A204.1 (cell line): ENCODE measurements at regions not wholly inside any gene's neighbourhood (a gene's known extent, or its start where the extent isn't known, plus 50 kb on each side); places are given as distances from the start of the nearest gene placed in this dataset.
"Not testable (repeated sequence)": the region's sequence is repeated elsewhere in the genome, so short reads cannot be mapped to it uniquely, and the experiment has no call there.

Experiments used
- FAIRE-seq: peaks from 2 replicates; lab custom pipeline; 2012; peaks lifted over from hg19 to GRCh38; lab: Jason Lieb, UNC

- FAIRE-seq: peak; percentile 98
These were observed 66.4 kb upstream of the BTG3 start for GRCh38 chr21:17679002-17679600.

- FAIRE-seq: not testable (repeated sequence)
These were observed 64.2 kb upstream of the BTG3 start for GRCh38 chr21:17676930-17677329.

GRCh38 chr21:17674106-17674505, 61.4 kb upstream of the BTG3 start:
- FAIRE-seq: no peak

- no peak for FAIRE-seq
These were observed 60.7 kb upstream of the BTG3 start for GRCh38 chr21:17673261-17674020.

- FAIRE-seq: no peak
These were observed 59.0 kb upstream of the BTG3 start for GRCh38 chr21:17671733-17672132.

DNA sequence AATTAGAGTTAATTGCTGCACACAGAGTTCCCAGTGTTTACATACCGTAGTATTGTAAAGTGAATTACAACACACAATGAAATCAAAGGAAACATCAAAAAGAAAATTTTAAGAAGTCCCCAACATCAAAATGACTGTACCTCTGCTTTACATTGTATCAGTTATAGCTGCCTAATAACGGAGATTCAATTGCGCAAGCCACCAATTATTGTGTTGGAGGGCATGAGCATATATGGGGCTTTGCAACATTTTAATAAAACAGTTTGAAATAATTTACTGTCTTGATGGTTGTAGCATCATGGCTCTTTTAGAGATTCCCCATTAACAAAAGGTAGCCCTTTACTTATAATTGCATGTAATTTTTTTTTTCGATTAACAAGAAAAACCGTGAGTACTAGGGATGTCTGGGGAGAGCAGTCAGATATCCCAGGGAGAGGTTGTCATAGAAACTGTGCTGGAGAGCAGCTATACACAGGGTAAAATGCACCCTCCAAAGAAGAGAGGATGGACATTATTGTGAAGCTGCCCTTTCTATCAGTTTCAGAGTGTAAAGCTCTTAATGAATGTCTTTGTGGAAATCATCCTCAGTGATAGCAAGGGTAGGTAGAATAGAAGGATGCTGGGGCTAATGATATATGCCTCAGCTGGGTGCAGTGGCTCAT, 55.9 kb upstream of the BTG3 start:
- FAIRE-seq: no peak

GRCh38 chr21:17667256-17667655, 54.6 kb upstream of the BTG3 start:
- FAIRE-seq: no peak
